ENCODE measurements at regions not wholly inside any gene's neighbourhood (a gene's known extent, or its start where the extent isn't known, plus 50 kb on each side); places are given as distances from the start of the nearest gene placed in this dataset.
"Not testable (repeated sequence)": the region's sequence is repeated elsewhere in the genome, so short reads cannot be mapped to it uniquely, and the experiment has no call there.

DNA sequence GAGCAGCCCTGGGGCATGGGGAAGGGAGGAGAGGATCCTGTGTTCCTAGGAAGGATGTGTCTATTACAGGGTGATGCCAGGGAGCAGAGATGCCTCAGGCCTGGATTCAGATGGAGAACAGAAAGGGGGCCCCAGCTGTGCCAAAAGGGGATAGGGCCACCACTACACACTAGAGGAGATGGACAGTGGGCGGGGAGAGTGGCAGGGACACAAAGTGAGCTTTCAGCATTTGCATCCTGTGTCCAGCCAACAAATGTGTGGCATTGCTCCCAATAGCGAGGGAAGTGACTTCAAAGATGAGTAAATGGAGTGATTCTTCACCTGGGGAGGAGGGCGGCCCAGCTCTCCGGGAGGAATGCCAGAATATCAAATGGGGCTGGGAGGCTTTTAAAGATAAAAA, 64.9 kb upstream of the WAPL start:
- no peak overlapping the region for H3K4me3 ChIP-seq
- H3K27me3 ChIP-seq = no peaks in the 10 kb centered on the region
- no peaks in the 10 kb centered on the region for H3K36me3 ChIP-seq
- H3K9me3 ChIP-seq = no peaks in the 10 kb centered on the region
- TF ChIP-seq, protein P1, sequence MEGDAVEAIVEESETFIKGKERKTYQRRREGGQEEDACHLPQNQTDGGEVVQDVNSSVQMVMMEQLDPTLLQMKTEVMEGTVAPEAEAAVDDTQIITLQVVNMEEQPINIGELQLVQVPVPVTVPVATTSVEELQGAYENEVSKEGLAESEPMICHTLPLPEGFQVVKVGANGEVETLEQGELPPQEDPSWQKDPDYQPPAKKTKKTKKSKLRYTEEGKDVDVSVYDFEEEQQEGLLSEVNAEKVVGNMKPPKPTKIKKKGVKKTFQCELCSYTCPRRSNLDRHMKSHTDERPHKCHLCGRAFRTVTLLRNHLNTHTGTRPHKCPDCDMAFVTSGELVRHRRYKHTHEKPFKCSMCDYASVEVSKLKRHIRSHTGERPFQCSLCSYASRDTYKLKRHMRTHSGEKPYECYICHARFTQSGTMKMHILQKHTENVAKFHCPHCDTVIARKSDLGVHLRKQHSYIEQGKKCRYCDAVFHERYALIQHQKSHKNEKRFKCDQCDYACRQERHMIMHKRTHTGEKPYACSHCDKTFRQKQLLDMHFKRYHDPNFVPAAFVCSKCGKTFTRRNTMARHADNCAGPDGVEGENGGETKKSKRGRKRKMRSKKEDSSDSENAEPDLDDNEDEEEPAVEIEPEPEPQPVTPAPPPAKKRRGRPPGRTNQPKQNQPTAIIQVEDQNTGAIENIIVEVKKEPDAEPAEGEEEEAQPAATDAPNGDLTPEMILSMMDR (IDR thresholded peaks at IDR 0.05) = no peak
- H3K4me1 ChIP-seq = peaks cover 0 to 9% (median 6%) of the 10 kb centered on the region in 9 donors
- H3K27ac ChIP-seq = no peak overlapping the region
- DNase-seq = no peak
- WGBS, 2 donors = 72 to 75% methylated on average over 4 of the region's 4 CpGs
- intact Hi-C loops (cut with DNase I) = loop anchor here in 6 of 10 donors (2.0 to 5.0 kb wide), 5 partner anchors 54 to 189 kb away; partner anchors contain the start of gene WAPL (in 1 of the 6)
- no peak for ATAC-seq

DNA sequence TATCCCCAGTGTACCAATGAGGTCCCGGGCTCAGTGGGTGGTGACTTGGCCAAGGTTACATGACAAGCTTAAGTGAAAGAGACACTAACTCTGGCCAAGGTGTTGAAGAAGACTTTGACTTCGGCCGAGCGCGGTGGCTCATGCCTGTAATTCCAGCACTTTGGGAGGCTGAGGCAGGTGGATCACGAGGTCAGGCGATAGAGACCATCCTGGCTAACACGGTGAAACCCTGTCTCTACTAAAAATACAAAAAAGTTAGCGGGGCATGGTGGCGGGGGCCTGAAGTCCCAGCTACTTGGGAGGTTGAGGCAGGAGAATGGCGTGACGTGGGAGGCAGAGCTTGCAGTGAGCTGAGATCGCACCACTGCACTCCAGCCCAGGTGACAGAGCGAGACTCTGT, 65.6 kb upstream of the OPN4 start:
- DNase-seq = not testable (repeated sequence)
- intact Hi-C loops (cut with DNase I) = loop anchor here in 5 of 10 donors (5.0 kb wide), 4 partner anchors 56 to 191 kb away; partner anchors contain the start of gene WAPL (in 1 of the 5)
- 92 to 95% methylated on average over 14 of the region's 14 CpGs for WGBS, 2 donors

DNA sequence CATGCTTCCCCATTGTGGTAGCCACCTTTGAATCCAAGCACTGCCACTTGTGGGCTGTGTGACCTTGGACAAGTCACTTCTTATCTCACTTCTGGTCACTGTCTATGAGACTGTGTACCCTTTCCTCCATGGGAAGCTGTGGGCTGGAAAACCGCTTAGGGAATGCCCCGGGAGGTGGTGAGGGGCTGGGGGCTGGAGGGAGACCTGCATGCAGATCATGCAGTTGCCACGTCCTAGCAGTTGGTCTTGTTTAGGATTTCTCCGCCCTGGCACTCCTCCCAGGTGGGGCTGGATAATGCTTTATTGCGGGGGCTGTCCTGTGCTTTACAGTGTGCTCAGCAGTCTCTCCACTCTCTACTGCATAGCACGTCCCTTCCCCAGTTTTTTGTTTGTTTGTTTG, 62.9 kb upstream of the OPN4 start:
- DNase-seq = no peak
- intact Hi-C loops (cut with DNase I) = no loop called here
- no peaks in the 10 kb centered on the region for H3K27me3 ChIP-seq
- TF ChIP-seq, protein P1 (IDR thresholded peaks at IDR 0.05) = no peak
- peak in 1 of 8 donors; percentile 35 for ATAC-seq
- H3K36me3 ChIP-seq = no peaks in the 10 kb centered on the region
- H3K4me3 ChIP-seq = no peak overlapping the region
- H3K9me3 ChIP-seq = no peaks in the 10 kb centered on the region
- H3K4me1 ChIP-seq = no peaks in the 10 kb centered on the region
- H3K27ac ChIP-seq = no peak overlapping the region
- WGBS, 2 donors = 85 to 91% methylated on average over 6 of the region's 6 CpGs

More for the DNA sequence above, 65.6 kb upstream of the OPN4 start:
- H3K27ac ChIP-seq, ATAC-seq, H3K9me3 ChIP-seq, H3K4me3 ChIP-seq, H3K36me3 ChIP-seq, H3K4me1 ChIP-seq, H3K27me3 ChIP-seq: not testable (repeated sequence)

DNA sequence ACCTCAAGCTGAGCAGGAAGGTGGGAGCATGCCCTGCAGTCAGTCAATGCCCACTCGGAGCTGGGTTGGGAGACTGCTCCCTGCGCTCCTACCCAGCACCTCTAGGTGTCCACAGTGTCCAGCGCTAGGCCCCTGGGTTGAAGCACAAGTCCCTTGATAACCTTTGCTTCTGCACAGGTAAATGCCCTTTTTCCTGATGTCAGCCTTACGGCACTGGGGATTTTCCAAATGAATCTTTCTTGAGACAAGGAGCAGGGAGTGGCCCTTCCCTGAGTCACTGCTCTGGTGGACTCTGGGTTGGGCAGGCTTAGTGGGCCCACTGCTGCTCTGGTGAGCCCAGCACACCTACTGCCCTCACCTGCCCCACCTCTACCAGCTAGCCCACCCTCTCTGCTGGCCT, 61.9 kb upstream of the OPN4 start:
- intact Hi-C loops (cut with DNase I) = no loop called here
- WGBS, 2 donors = 71 to 72% methylated on average over 4 of the region's 4 CpGs
- H3K4me3 ChIP-seq = no peak overlapping the region
- peak in 7 of 8 donors; percentile 54 to 83 (median 78) for ATAC-seq
- H3K27ac ChIP-seq = no peak overlapping the region
- no peak for DNase-seq
- no peaks in the 10 kb centered on the region for H3K27me3 ChIP-seq
- no peaks in the 10 kb centered on the region for H3K4me1 ChIP-seq
- no peaks in the 10 kb centered on the region for H3K9me3 ChIP-seq
- TF ChIP-seq, protein P1 (IDR thresholded peaks at IDR 0.05) = peak in 6 of 9 donors; percentile 6 to 38 (median 28)
- H3K36me3 ChIP-seq = no peaks in the 10 kb centered on the region

DNA sequence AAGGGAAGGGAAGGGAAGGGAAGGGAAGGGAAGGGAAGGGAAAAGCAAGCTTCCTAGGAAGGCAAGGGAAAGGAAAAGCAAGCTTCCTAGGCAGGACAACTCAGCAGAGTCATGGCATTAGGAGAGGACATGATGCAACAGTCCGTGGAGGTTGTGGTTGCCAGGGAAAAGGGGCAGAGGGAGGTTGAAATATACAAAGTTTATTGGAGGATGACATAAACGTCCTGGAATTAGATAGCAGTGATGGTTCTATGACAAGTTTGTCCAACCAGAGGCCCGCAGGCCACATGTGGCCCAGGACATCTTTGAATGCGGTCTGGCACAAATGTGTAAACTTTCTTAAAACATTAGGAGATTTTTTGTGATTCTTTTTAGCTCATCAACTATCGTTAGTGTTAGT, 59.8 kb upstream of the OPN4 start:
- peaks cover 0 to 4% (median 0%) of the 10 kb centered on the region in 9 donors for H3K4me1 ChIP-seq
- H3K27me3 ChIP-seq = no peaks in the 10 kb centered on the region
- no peaks in the 10 kb centered on the region for H3K9me3 ChIP-seq
- WGBS, 2 donors = 79 to 83% methylated on average over 5 of the region's 5 CpGs
- intact Hi-C loops (cut with DNase I) = no loop called here
- H3K36me3 ChIP-seq = no peaks in the 10 kb centered on the region
- ATAC-seq (no peak), DNase-seq (no peak)
- TF ChIP-seq, protein P1 (IDR thresholded peaks at IDR 0.05) = no peak
- H3K27ac ChIP-seq = no peak overlapping the region
- no peak overlapping the region for H3K4me3 ChIP-seq
